Right lobe of liver (tissue), 4 donors: ENCODE measurements at regions not wholly inside any gene's neighbourhood (a gene's known extent, or its start where the extent isn't known, plus 50 kb on each side); places are given as distances from the start of the nearest gene placed in this dataset.

Source experiments
- POLR2A ChIP-seq: fragments of 450-650 bp; IDR thresholded peaks from one replicate; pipeline ENCODE4 v1.6.1; 2017; ENCODE audit warnings: antibody characterized with exemption, mild to moderate bottlenecking
- TF ChIP-seq, protein P1 (sequence below), 4 donors: fragments of 200-600 bp in 3 of 4; fragments of 450-650 bp in 1 of 4; IDR thresholded peaks; one replicate each; pipeline versions ENCODE4 v1.5.1 to v1.8.0; 2016 to 2022; ENCODE audit warnings: antibody characterized with exemption in 4 of 4, mild to moderate bottlenecking in 2 of 4
- donor health status: DM: no; HTN: no; CAD: no.
- donor health status: DM: no; HTN: no; CAD: no.
- donor health status: DM: no; HTN: yes; CAD: no.

DNA sequence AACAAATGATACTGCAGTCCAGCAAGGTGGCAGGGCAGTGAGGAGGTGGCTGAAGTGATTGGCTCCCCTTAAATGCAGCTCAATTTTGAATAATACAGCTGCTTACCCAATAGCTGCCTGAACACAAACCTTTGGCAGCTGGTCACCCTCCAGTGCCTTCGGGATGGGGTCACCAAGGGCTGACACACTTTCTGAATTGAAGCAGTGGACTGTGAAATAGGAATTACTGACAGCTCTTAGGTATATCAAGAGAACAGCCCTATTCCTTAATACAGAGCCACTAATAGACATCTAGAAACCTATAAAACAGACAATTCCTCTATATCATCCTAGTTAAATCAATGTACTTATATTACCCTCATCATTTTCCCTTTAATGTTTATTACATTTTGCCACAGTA is 474.2 kb upstream of the KIRREL3 start:
- TF ChIP-seq, protein P1, sequence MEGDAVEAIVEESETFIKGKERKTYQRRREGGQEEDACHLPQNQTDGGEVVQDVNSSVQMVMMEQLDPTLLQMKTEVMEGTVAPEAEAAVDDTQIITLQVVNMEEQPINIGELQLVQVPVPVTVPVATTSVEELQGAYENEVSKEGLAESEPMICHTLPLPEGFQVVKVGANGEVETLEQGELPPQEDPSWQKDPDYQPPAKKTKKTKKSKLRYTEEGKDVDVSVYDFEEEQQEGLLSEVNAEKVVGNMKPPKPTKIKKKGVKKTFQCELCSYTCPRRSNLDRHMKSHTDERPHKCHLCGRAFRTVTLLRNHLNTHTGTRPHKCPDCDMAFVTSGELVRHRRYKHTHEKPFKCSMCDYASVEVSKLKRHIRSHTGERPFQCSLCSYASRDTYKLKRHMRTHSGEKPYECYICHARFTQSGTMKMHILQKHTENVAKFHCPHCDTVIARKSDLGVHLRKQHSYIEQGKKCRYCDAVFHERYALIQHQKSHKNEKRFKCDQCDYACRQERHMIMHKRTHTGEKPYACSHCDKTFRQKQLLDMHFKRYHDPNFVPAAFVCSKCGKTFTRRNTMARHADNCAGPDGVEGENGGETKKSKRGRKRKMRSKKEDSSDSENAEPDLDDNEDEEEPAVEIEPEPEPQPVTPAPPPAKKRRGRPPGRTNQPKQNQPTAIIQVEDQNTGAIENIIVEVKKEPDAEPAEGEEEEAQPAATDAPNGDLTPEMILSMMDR (IDR thresholded peaks at IDR 0.05), result no peak
- no peak for TF ChIP-seq POLR2A
